Testis (tissue), 2 donors: ENCODE measurements at regions not wholly inside any gene's neighbourhood (a gene's known extent, or its start where the extent isn't known, plus 50 kb on each side); places are given as distances from the start of the nearest gene placed in this dataset.

Experiments used
- DNase-seq: peaks from one replicate; pipeline ENCODE4 v3.0.0-alpha.2; 2019
- H3K27ac ChIP-seq, 2 donors: fragments of 200-600 bp; sonication (generic); one replicate each; pipeline ENCODE4 v1.5.1; 2019
- H3K27me3 ChIP-seq: fragments of 200-600 bp; sonication (generic); one replicate; pipeline ENCODE4 v1.5.1; 2019
- H3K36me3 ChIP-seq: fragments of 200-600 bp; sonication (generic); one replicate; pipeline ENCODE4 v1.5.1; 2017; ENCODE audit warnings: low read depth; ENCODE audit errors: missing control alignments
- H3K4me1 ChIP-seq: fragments of 200-600 bp; sonication (generic); one replicate; pipeline ENCODE4 v1.5.1; 2019
- H3K4me3 ChIP-seq, 2 donors: fragments of 200-600 bp; sonication (generic); one replicate each; pipeline ENCODE4 v1.5.1; 2017 to 2019
- H3K9me3 ChIP-seq: fragments of 200-600 bp; sonication (generic); one replicate; pipeline ENCODE4 v1.5.1; 2017
- CTCF ChIP-seq, 3 experiments: fragments of 450-650 bp in 2 of 3; fragments of 200-600 bp in 1 of 3; sonication (generic) in 1 of 3; IDR thresholded peaks; one replicate each; pipeline ENCODE4 v1.5.1; 2016 to 2019; ENCODE audit warnings: antibody characterized with exemption in 3 of 3, mild to moderate bottlenecking in 2 of 3, moderate library complexity in 1 of 3
- POLR2A ChIP-seq: fragments of 450-650 bp; IDR thresholded peaks from one replicate; pipeline ENCODE4 v1.6.1; 2017; ENCODE audit warnings: antibody characterized with exemption, mild to moderate bottlenecking, moderate library complexity
- WGBS, 2 donors: methylation state at CpG; one replicate each; pipeline ENCODE4 v1.1.5; 2018; 5-methylcytosine and 5-hydroxymethylcytosine counted together
- intact Hi-C: fragments of 100-400 bp; cut with DNase I; formaldehyde crosslinking; loops from one replicate; pipeline ENCODE4 v1.15.1; 2023; ENCODE audit warnings: low total_unique reads

GRCh38 chr14:82045339-82045738 is 511.7 kb upstream of the SEL1L start:
- H3K27me3 ChIP-seq, result no peaks in the 10 kb centered on the region
- 81 to 90% methylated on average over 1 of the region's 1 CpG for WGBS, 2 donors
- TF ChIP-seq POLR2A, result no peak
- TF ChIP-seq CTCF (IDR thresholded peaks at IDR 0.05), result no peak
- H3K27ac ChIP-seq, result no peak overlapping the region
- intact Hi-C loops, result no loop called here
- H3K4me1 ChIP-seq, result no peaks in the 10 kb centered on the region
- no peaks in the 10 kb centered on the region for H3K36me3 ChIP-seq
- no peak for DNase-seq
- H3K9me3 ChIP-seq, result no peaks in the 10 kb centered on the region
- H3K4me3 ChIP-seq, result no peak overlapping the region

- Histone ChIP-seq H3K4me3 (no peak overlapping the region), H3K9me3 (no peaks in the 10 kb centered on the region), H3K4me1 (no peaks in the 10 kb centered on the region), H3K27me3 (no peaks in the 10 kb centered on the region), H3K27ac (no peak overlapping the region), H3K36me3 (no peaks in the 10 kb centered on the region)
- intact Hi-C loops, result no loop called here
- TF ChIP-seq POLR2A (no peak), CTCF (IDR thresholded peaks at IDR 0.05) (no peak)
- 68 to 71% methylated on average over 1 of the region's 1 CpG for WGBS, 2 donors
- DNase-seq, result no peak
Measured at GRCh38 chr14:82046512-82047226, 513.0 kb upstream of the SEL1L start.

GRCh38 chr14:82047777-82048470 is 514.3 kb upstream of the SEL1L start:
- Histone ChIP-seq H3K27me3 (no peaks in the 10 kb centered on the region), H3K27ac (no peak overlapping the region), H3K4me3 (no peak overlapping the region), H3K4me1 (no peaks in the 10 kb centered on the region), H3K36me3 (no peaks in the 10 kb centered on the region), H3K9me3 (no peaks in the 10 kb centered on the region)
- 28 to 31% methylated on average over 1 of the region's 1 CpG for WGBS, 2 donors
- no peak for DNase-seq
- TF ChIP-seq POLR2A (no peak), CTCF (IDR thresholded peaks at IDR 0.05) (no peak)
- intact Hi-C loops, result no loop called here

- TF ChIP-seq CTCF (IDR thresholded peaks at IDR 0.05) (no peak), POLR2A (no peak)
- Histone ChIP-seq H3K36me3 (no peaks in the 10 kb centered on the region), H3K4me1 (no peaks in the 10 kb centered on the region), H3K27me3 (no peaks in the 10 kb centered on the region), H3K27ac (no peak overlapping the region), H3K9me3 (no peaks in the 10 kb centered on the region), H3K4me3 (no peak overlapping the region)
- DNase-seq, result no peak
- intact Hi-C loops, result no loop called here
Measured at GRCh38 chr14:82052778-82053177, 519.1 kb upstream of the SEL1L start.
